SK-N-SH treated with all-trans-retinoic acid at 6 μM for 48 hours (cell line): ENCODE measurements at regions not wholly inside any gene's neighbourhood (a gene's known extent, or its start where the extent isn't known, plus 50 kb on each side); places are given as distances from the start of the nearest gene placed in this dataset.

Experiments
- BACH2 ChIP-seq: fragments of 250-450 bp; sonication (Bioruptor Pico); IDR thresholded peaks from 2 replicates; pipeline ENCODE4 v1.9.0; 2021; ENCODE audit warnings: mild to moderate bottlenecking, borderline replicate concordance
- PATZ1 ChIP-seq: fragments of 250-450 bp; sonication (Bioruptor Pico); IDR thresholded peaks from 2 replicates; pipeline ENCODE4 v1.8.0; 2020; ENCODE audit warnings: mild to moderate bottlenecking, moderate library complexity, borderline replicate concordance
- PPARA ChIP-seq: fragments of 250-450 bp; sonication (Bioruptor Pico); IDR thresholded peaks from 2 replicates; pipeline ENCODE4 v1.5.0; 2020; ENCODE audit warnings: mild to moderate bottlenecking, borderline replicate concordance
- RARB ChIP-seq: fragments of 250-450 bp; sonication (Bioruptor Pico); IDR thresholded peaks from 2 replicates; pipeline ENCODE4 v1.8.0; 2021; ENCODE audit warnings: mild to moderate bottlenecking, moderate library complexity
- SNAI2 ChIP-seq: fragments of 250-450 bp; sonication (Bioruptor Pico); IDR thresholded peaks from 2 replicates; pipeline ENCODE4 v1.5.0; 2020; ENCODE audit warnings: mild to moderate bottlenecking, moderate library complexity
- TCF4 ChIP-seq: fragments of 250-450 bp; sonication (Bioruptor Pico); IDR thresholded peaks from 2 replicates; pipeline ENCODE4 v1.8.0; 2021; ENCODE audit warnings: mild to moderate bottlenecking, moderate library complexity, borderline replicate concordance
- ZC3H10 ChIP-seq: fragments of 250-450 bp; sonication (Bioruptor Pico); IDR thresholded peaks from 2 replicates; pipeline ENCODE4 v1.5.1; 2021; ENCODE audit warnings: mild to moderate bottlenecking, moderate library complexity
- ZFP3 ChIP-seq: fragments of 250-450 bp; sonication (Bioruptor Pico); IDR thresholded peaks from 2 replicates; pipeline ENCODE4 v1.5.0; 2020; ENCODE audit warnings: mild to moderate bottlenecking, moderate library complexity
- ZFP30 ChIP-seq: fragments of 450-650 bp; formaldehyde crosslinking; IDR thresholded peaks from 2 replicates; pipeline ENCODE4 v1.5.0; 2022; ENCODE audit warnings: mild to moderate bottlenecking, moderate library complexity
- ZNF565 ChIP-seq: fragments of 450-650 bp; formaldehyde crosslinking; conservative IDR thresholded peaks from 2 replicates; pipeline ENCODE4 v1.5.0; 2020; ENCODE audit warnings: low read depth, mild to moderate bottlenecking, moderate library complexity
- ZNF70 ChIP-seq: fragments of 450-650 bp; formaldehyde crosslinking; IDR thresholded peaks from 2 replicates; pipeline ENCODE4 v1.5.0; 2020; ENCODE audit warnings: mild to moderate bottlenecking, moderate library complexity
- ZNF8 ChIP-seq: fragments of 450-650 bp; formaldehyde crosslinking; IDR thresholded peaks from 2 replicates; pipeline ENCODE4 v1.5.0; 2020; ENCODE audit warnings: mild to moderate bottlenecking, moderate library complexity

DNA sequence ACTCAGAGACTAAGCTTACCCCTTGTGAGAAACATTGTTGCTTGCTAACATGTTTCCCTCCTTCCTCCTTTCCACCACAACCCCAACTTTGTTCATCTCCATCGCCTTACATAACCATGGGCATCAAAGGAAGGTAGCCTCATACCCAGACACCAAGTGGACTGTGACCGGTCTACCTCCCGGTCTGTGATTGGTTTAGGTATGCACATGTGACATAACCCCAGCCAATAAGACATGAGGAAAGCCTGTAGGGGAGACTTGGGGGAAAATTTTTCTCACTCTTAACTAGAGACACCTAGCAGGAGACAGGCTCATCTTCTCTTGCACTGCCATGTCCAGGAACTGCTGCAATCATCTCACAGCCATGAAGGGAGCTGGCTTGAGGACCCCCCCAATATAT is 120.7 kb downstream of the CDC7 start:
- no peak for TF ChIP-seq ZFP3 (CRISPR knock-in tag)
- no peak for TF ChIP-seq SNAI2
- TF ChIP-seq ZC3H10 = no peak
- no peak for TF ChIP-seq ZFP30 (CRISPR knock-in tag)
- no peak for TF ChIP-seq ZNF565 (CRISPR knock-in tag)
- TF ChIP-seq PPARA (CRISPR knock-in tag) = no peak
- TF ChIP-seq RARB (CRISPR knock-in tag) = no peak
- TF ChIP-seq ZNF8 = no peak
- no peak for TF ChIP-seq PATZ1 (CRISPR knock-in tag)
- no peak for TF ChIP-seq ZNF70 (CRISPR knock-in tag)
- TF ChIP-seq TCF4 (CRISPR knock-in tag) = no peak
- TF ChIP-seq BACH2 (CRISPR knock-in tag) = no peak
